GM08714 (cell line): ENCODE measurements at regions not wholly inside any gene's neighbourhood (a gene's known extent, or its start where the extent isn't known, plus 50 kb on each side); places are given as distances from the start of the nearest gene placed in this dataset.

Experiments used
- H3K4me3 ChIP-seq: fragments of 200-500 bp; sonication (Bioruptor generic); 2 replicates; pipeline ENCODE4 v1.5.1; 2014; ENCODE audit warnings: mild to moderate bottlenecking, low read length, inconsistent platforms
- ZNF274 ChIP-seq: IDR thresholded peaks from 2 replicates; pipeline ENCODE4 v1.6.1; 2012; ENCODE audit warnings: mild to moderate bottlenecking, low read depth, low read length

GRCh38 chr6:56851541-56852259, 103.2 kb upstream of the BEND6 start:
- no peak for TF ChIP-seq ZNF274

GRCh38 chr6:56851074-56851473, 103.8 kb upstream of the BEND6 start:
- peak overlapping the region; percentile 69 for H3K4me3 ChIP-seq
- no peak for TF ChIP-seq ZNF274

More at GRCh38 chr6:56851541-56852259, 103.2 kb upstream of the BEND6 start:
- H3K4me3 ChIP-seq: peak overlapping the region; percentile 69

GRCh38 chr6:56850626-56851025, 104.3 kb upstream of the BEND6 start:
- TF ChIP-seq ZNF274: no peak
- H3K4me3 ChIP-seq: peak overlapping the region; percentile 69; the same call in 1 of the 2 replicates

- TF ChIP-seq ZNF274: no peak
- peak overlapping the region; percentile 69; the same call in 1 of the 2 replicates for H3K4me3 ChIP-seq
Measured at GRCh38 chr6:56849896-56850295, 105.0 kb upstream of the BEND6 start.

- H3K4me3 ChIP-seq: no peak overlapping the region
- TF ChIP-seq ZNF274: no peak
Measured at GRCh38 chr6:56848105-56848504, 106.8 kb upstream of the BEND6 start.

- TF ChIP-seq ZNF274: no peak
- H3K4me3 ChIP-seq: no peak overlapping the region
Measured at GRCh38 chr6:56845032-56845431, 109.9 kb upstream of the BEND6 start.

- peak overlapping the region; percentile 80 for H3K4me3 ChIP-seq
- TF ChIP-seq ZNF274: no peak
Measured at GRCh38 chr6:56843476-56844349, 111.2 kb upstream of the BEND6 start.

GRCh38 chr6:56842686-56843475, 112.0 kb upstream of the BEND6 start:
- TF ChIP-seq ZNF274: no peak
- H3K4me3 ChIP-seq: peak overlapping the region; percentile 80

GRCh38 chr6:56841751-56842150, 113.2 kb upstream of the BEND6 start:
- no peak for TF ChIP-seq ZNF274
- H3K4me3 ChIP-seq: peak overlapping the region; percentile 80; the same call in 1 of the 2 replicates

- no peak for TF ChIP-seq ZNF274
- no peak overlapping the region; the same call in 1 of the 2 replicates for H3K4me3 ChIP-seq
Measured at GRCh38 chr6:56841381-56841749, 113.5 kb upstream of the BEND6 start.

- no peak for TF ChIP-seq ZNF274
- peak overlapping the region; percentile 12; the same call in 1 of the 2 replicates for H3K4me3 ChIP-seq
Measured at GRCh38 chr6:56840467-56841380, 114.2 kb upstream of the BEND6 start.

- no peak overlapping the region; the same call in 1 of the 2 replicates for H3K4me3 ChIP-seq
- TF ChIP-seq ZNF274: no peak
Measured at GRCh38 chr6:56839533-56840183, 115.2 kb upstream of the BEND6 start.

GRCh38 chr6:56838965-56839364, 115.9 kb upstream of the BEND6 start:
- H3K4me3 ChIP-seq: peak overlapping the region; percentile 17; the same call in 1 of the 2 replicates

More at GRCh38 chr6:56838965-56839364, 115.9 kb upstream of the BEND6 start:
- no peak for TF ChIP-seq ZNF274
